ENCODE measurements at regions not wholly inside any gene's neighbourhood (a gene's known extent, or its start where the extent isn't known, plus 50 kb on each side); places are given as distances from the start of the nearest gene placed in this dataset.

DNA sequence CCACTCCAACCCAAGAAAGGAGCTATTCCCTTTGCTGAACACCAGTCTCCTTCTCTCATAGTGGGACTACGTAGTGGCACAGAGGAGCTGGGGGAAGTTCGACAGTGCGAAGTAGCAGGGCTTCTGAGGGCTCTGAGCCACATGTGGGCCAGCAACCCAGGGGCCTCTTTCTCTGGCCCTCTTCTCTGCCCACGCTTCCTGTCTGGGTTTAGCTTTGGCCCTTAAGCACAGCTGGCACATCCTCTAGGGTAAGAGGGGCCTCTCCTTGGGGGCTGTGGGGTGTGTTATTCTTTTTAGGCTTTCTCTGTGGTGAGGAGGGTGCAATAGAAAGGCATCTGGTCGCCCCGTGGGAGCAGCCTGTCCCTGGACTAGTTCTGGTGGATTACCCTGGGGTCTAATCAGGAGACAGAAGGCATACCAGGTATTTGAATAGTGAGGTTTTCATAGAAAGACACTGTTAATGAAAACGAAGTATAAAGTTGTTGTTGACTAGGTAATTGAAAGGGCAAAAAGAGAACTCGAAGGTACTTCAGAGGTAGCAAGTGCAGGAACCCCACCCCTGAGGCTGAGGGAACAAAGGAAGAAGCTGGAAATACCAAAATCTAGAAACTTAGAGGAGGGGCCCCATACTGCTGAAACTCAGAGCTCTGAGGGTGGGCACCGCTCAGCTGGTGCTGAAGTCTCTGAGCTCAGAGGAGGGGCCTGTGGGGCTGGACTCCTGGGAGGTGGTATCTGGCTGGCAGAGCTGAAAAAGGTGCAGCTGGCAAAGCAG is 151.9 kb upstream of the RPS6KA3 start:
- DNase-seq (ENCODE audit: low read depth) (no peak), FAIRE-seq (no peak)
- Histone ChIP-seq H2AFZ (ENCODE audit: low read depth, low read length) (no peak overlapping the region), H3K27ac (ENCODE audit: low read depth, low read length) (no peak overlapping the region), H3K79me2 (ENCODE audit: insufficient read depth, low read length) (no peaks in the 10 kb centered on the region), H3K9me3 (ENCODE audit: insufficient read depth, low read depth, low read length) (no peaks in the 10 kb centered on the region), H4K20me1 (ENCODE audit: insufficient read depth, low read length) (no peaks in the 10 kb centered on the region), H3K27me3 (ENCODE audit: insufficient read depth, low read length) (no peaks in the 10 kb centered on the region), H3K4me3 (ENCODE audit: insufficient read depth, low read depth, low read length) (no peak overlapping the region), H3K4me1 (ENCODE audit: insufficient read depth, low read length) (no peaks in the 10 kb centered on the region), H3K4me2 (ENCODE audit: low read length) (no peak overlapping the region), H3K36me3 (ENCODE audit: insufficient read depth, low read length) (no peaks in the 10 kb centered on the region), H3K9ac (ENCODE audit: low read length) (no peak overlapping the region)
- Mint-ChIP-seq H3K36me3 (ENCODE audit: low read depth, unreplicated experiment) (no peaks in the 10 kb centered on the region), H3K4me1 (ENCODE audit: low read depth, unreplicated experiment) (no peaks in the 10 kb centered on the region), H3K27ac (ENCODE audit: unreplicated experiment) (no peak overlapping the region), H3K4me3 (ENCODE audit: unreplicated experiment) (no peak overlapping the region), H3K27me3 (ENCODE audit: low read depth, unreplicated experiment) (no peaks in the 10 kb centered on the region), H3K9me3 (ENCODE audit: unreplicated experiment) (no peaks in the 10 kb centered on the region)
- no peak for TF ChIP-seq CTCF (IDR thresholded peaks at IDR 0.05; ENCODE audit: insufficient read depth, low read depth, low read length)

DNA sequence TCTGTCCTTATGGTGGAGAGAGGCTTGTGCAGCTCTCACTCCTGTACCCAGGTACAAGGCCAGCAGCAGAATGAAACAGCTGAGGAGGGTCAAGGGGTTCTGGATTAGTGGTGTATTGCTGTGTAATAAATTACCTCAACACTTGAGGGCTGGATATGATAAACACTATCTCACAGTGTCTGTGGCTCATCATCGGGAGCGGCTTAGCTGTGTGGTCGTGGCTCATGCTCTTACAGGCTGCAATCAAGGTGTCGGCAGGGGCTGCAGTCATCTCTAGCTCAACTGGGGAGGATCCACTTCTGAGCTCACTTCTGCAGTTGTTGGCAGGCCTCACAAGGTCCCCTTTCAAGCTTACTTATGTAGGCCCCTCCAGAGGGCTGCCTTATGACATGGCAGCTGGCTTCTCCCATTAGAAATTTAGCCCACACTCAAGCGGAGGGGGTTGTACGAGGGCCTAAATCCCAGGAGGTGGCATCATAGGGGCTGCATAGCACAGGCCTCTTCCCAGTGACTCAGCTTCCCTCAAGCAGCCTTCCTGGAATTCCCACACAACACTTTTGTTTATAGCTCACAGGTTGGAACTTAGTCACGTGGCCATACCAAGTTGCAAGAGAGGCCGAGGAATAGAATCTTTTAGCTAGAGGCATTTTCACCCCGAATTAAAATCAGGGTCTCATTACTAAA is 148.2 kb upstream of the RPS6KA3 start:
- H3K27me3 ChIP-seq (ENCODE audit: insufficient read depth, low read length), result no peaks in the 10 kb centered on the region
- H4K20me1 ChIP-seq (ENCODE audit: insufficient read depth, low read length), result no peaks in the 10 kb centered on the region
- no peaks in the 10 kb centered on the region for H3K9me3 ChIP-seq (ENCODE audit: insufficient read depth, low read depth, low read length)
- H3K4me2 ChIP-seq (ENCODE audit: low read length), result no peak overlapping the region
- no peaks in the 10 kb centered on the region for H3K36me3 Mint-ChIP-seq (ENCODE audit: low read depth, unreplicated experiment)
- H3K4me3 Mint-ChIP-seq (ENCODE audit: unreplicated experiment), result no peak overlapping the region
- no peak overlapping the region for H2AFZ ChIP-seq (ENCODE audit: low read depth, low read length)
- H3K79me2 ChIP-seq (ENCODE audit: insufficient read depth, low read length), result no peaks in the 10 kb centered on the region
- no peaks in the 10 kb centered on the region for H3K4me1 Mint-ChIP-seq (ENCODE audit: low read depth, unreplicated experiment)
- no peak overlapping the region for H3K4me3 ChIP-seq (ENCODE audit: insufficient read depth, low read depth, low read length)
- no peak overlapping the region for H3K9ac ChIP-seq (ENCODE audit: low read length)
- no peaks in the 10 kb centered on the region for H3K36me3 ChIP-seq (ENCODE audit: insufficient read depth, low read length)
- peaks cover 4% of the 10 kb centered on the region for H3K27me3 Mint-ChIP-seq (ENCODE audit: low read depth, unreplicated experiment)
- no peaks in the 10 kb centered on the region for H3K4me1 ChIP-seq (ENCODE audit: insufficient read depth, low read length)
- TF ChIP-seq CTCF (IDR thresholded peaks at IDR 0.05; ENCODE audit: insufficient read depth, low read depth, low read length) (no peak), EZH2 (IDR thresholded peaks at IDR 0.05; ENCODE audit: insufficient read depth, low read length) (no peak)
- no peak overlapping the region for H3K27ac ChIP-seq (ENCODE audit: low read depth, low read length)
- no peaks in the 10 kb centered on the region for H3K9me3 Mint-ChIP-seq (ENCODE audit: unreplicated experiment)
- FAIRE-seq, result peak; percentile 5
- peak overlapping the region; percentile 66 for H3K27ac Mint-ChIP-seq (ENCODE audit: unreplicated experiment)
- DNase-seq (ENCODE audit: low read depth), result peak; percentile 79

GRCh38 chrX:20414066-20414465 is 147.4 kb upstream of the RPS6KA3 start:
- Mint-ChIP-seq H3K4me3 (ENCODE audit: unreplicated experiment) (no peak overlapping the region), H3K36me3 (ENCODE audit: low read depth, unreplicated experiment) (no peaks in the 10 kb centered on the region), H3K4me1 (ENCODE audit: low read depth, unreplicated experiment) (no peaks in the 10 kb centered on the region), H3K9me3 (ENCODE audit: unreplicated experiment) (no peaks in the 10 kb centered on the region), H3K27ac (ENCODE audit: unreplicated experiment) (no peak overlapping the region), H3K27me3 (ENCODE audit: low read depth, unreplicated experiment) (peaks cover 4% of the 10 kb centered on the region)
- Histone ChIP-seq H3K4me2 (ENCODE audit: low read length) (no peak overlapping the region), H3K36me3 (ENCODE audit: insufficient read depth, low read length) (no peaks in the 10 kb centered on the region), H3K9ac (ENCODE audit: low read length) (no peak overlapping the region), H3K79me2 (ENCODE audit: insufficient read depth, low read length) (no peaks in the 10 kb centered on the region), H3K4me1 (ENCODE audit: insufficient read depth, low read length) (no peaks in the 10 kb centered on the region), H3K4me3 (ENCODE audit: insufficient read depth, low read depth, low read length) (no peak overlapping the region), H3K27me3 (ENCODE audit: insufficient read depth, low read length) (no peaks in the 10 kb centered on the region), H3K27ac (ENCODE audit: low read depth, low read length) (no peak overlapping the region), H4K20me1 (ENCODE audit: insufficient read depth, low read length) (no peaks in the 10 kb centered on the region), H3K9me3 (ENCODE audit: insufficient read depth, low read depth, low read length) (no peaks in the 10 kb centered on the region), H2AFZ (ENCODE audit: low read depth, low read length) (no peak overlapping the region)
- TF ChIP-seq EZH2 (IDR thresholded peaks at IDR 0.05; ENCODE audit: insufficient read depth, low read length) (no peak), CTCF (IDR thresholded peaks at IDR 0.05; ENCODE audit: insufficient read depth, low read depth, low read length) (no peak)
- FAIRE-seq (peak; percentile 96), DNase-seq (ENCODE audit: low read depth) (peak; percentile 64)

All from astrocyte (in vitro differentiated cells and primary cell).